HUES6 (cell line): ENCODE measurements at regions not wholly inside any gene's neighbourhood (a gene's known extent, or its start where the extent isn't known, plus 50 kb on each side); places are given as distances from the start of the nearest gene placed in this dataset.

Source experiments
- H3K27ac ChIP-seq: 2 replicates; pipeline ENCODE4 v1.7.0; 2013; ENCODE audit warnings: low read depth, mild to moderate bottlenecking, low read length, inconsistent platforms
- H3K27me3 ChIP-seq: 2 replicates; pipeline ENCODE4 v1.6.1; 2013; ENCODE audit warnings: low read length; ENCODE audit not compliant: control insufficient read depth, insufficient read depth
- H3K36me3 ChIP-seq: 2 replicates; pipeline ENCODE4 v1.6.1; 2013; ENCODE audit warnings: low read length; ENCODE audit not compliant: control insufficient read depth, insufficient read depth
- H3K4me1 ChIP-seq: 2 replicates; pipeline ENCODE4 v1.6.1; 2013; ENCODE audit warnings: low read length; ENCODE audit not compliant: control insufficient read depth, insufficient read depth
- H3K4me3 ChIP-seq: 2 replicates; pipeline ENCODE4 v1.5.1; 2013; ENCODE audit warnings: low read depth, low read length
- H3K9ac ChIP-seq: one replicate; pipeline ENCODE4 v1.6.1; 2013; ENCODE audit warnings: mild to moderate bottlenecking, low read length
- H3K9me3 ChIP-seq: 2 replicates; pipeline ENCODE4 v1.6.1; 2013; ENCODE audit warnings: low read depth, low read length; ENCODE audit not compliant: control insufficient read depth, insufficient read depth

DNA sequence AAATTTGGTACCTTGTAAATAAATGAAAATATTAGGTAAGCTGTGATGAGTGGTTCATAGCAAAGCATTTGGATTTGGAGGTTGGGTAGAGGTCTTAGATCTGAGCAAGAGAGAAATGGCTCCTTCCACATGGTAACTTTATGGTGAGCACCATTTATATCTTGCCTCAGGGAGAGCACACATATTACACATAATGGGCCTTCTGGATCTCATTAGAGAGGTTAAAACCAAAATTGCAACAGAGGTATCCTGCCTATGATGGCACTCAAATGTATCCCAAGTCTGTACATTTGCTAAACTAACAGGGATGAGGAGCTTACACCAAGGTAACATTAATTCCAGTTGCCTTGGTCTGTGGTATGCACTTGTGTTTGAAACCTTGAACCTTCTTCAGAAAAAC, 87.1 kb upstream of the PUDP start:
- peaks cover 20% of the 10 kb centered on the region; the same call in 1 of the 2 replicates for H3K4me1 ChIP-seq
- no peak overlapping the region for H3K27ac ChIP-seq
- H3K9ac ChIP-seq: no peak overlapping the region
- H3K4me3 ChIP-seq: no peak overlapping the region
- H3K9me3 ChIP-seq: no peaks in the 10 kb centered on the region
- H3K27me3 ChIP-seq: peaks cover 13% of the 10 kb centered on the region; the same call in 1 of the 2 replicates
- no peaks in the 10 kb centered on the region for H3K36me3 ChIP-seq

GRCh38 chrX:7233580-7234406, 85.8 kb upstream of the PUDP start:
- Histone ChIP-seq H3K27me3 (peaks cover 13% of the 10 kb centered on the region; the same call in 1 of the 2 replicates), H3K4me3 (no peak overlapping the region), H3K9ac (no peak overlapping the region), H3K4me1 (peaks cover 20% of the 10 kb centered on the region; the same call in 1 of the 2 replicates), H3K27ac (no peak overlapping the region), H3K36me3 (no peaks in the 10 kb centered on the region), H3K9me3 (no peaks in the 10 kb centered on the region)

GRCh38 chrX:7228226-7228625, 80.3 kb upstream of the PUDP start:
- Histone ChIP-seq H3K36me3 (no peaks in the 10 kb centered on the region), H3K9ac (no peak overlapping the region), H3K4me3 (no peak overlapping the region), H3K27ac (no peak overlapping the region), H3K27me3 (no peaks in the 10 kb centered on the region; the same call in 1 of the 2 replicates), H3K4me1 (no peaks in the 10 kb centered on the region), H3K9me3 (no peaks in the 10 kb centered on the region)

GRCh38 chrX:7225338-7225737, 77.4 kb upstream of the PUDP start:
- H3K27me3 ChIP-seq: no peaks in the 10 kb centered on the region; the same call in 1 of the 2 replicates
- H3K9me3 ChIP-seq: no peaks in the 10 kb centered on the region
- no peak overlapping the region for H3K27ac ChIP-seq
- no peak overlapping the region for H3K4me3 ChIP-seq
- H3K4me1 ChIP-seq: no peaks in the 10 kb centered on the region
- no peak overlapping the region for H3K9ac ChIP-seq
- no peaks in the 10 kb centered on the region for H3K36me3 ChIP-seq

GRCh38 chrX:7223271-7223670, 75.3 kb upstream of the PUDP start:
- Histone ChIP-seq H3K27me3 (no peaks in the 10 kb centered on the region; the same call in 1 of the 2 replicates), H3K9ac (no peak overlapping the region), H3K27ac (no peak overlapping the region), H3K4me1 (peaks cover 13% of the 10 kb centered on the region), H3K4me3 (no peak overlapping the region), H3K9me3 (no peaks in the 10 kb centered on the region), H3K36me3 (no peaks in the 10 kb centered on the region)

GRCh38 chrX:7220121-7220520, 72.2 kb upstream of the PUDP start:
- Histone ChIP-seq H3K9me3 (no peaks in the 10 kb centered on the region), H3K9ac (no peak overlapping the region), H3K4me1 (peaks cover 17% of the 10 kb centered on the region), H3K27me3 (no peaks in the 10 kb centered on the region; the same call in 1 of the 2 replicates), H3K4me3 (no peak overlapping the region), H3K36me3 (no peaks in the 10 kb centered on the region), H3K27ac (no peak overlapping the region)

- H3K9ac ChIP-seq: peak overlapping the region; percentile 27
- H3K4me3 ChIP-seq: no peak overlapping the region
- H3K4me1 ChIP-seq: peaks cover 17% of the 10 kb centered on the region
- H3K27ac ChIP-seq: no peak overlapping the region
- H3K36me3 ChIP-seq: no peaks in the 10 kb centered on the region
- H3K27me3 ChIP-seq: no peaks in the 10 kb centered on the region
- no peaks in the 10 kb centered on the region for H3K9me3 ChIP-seq
These were observed 71.3 kb upstream of the PUDP start for GRCh38 chrX:7219153-7219705.

- peaks cover 17% of the 10 kb centered on the region for H3K4me1 ChIP-seq
- no peak overlapping the region for H3K27ac ChIP-seq
- peak overlapping the region; percentile 13 for H3K9ac ChIP-seq
- H3K36me3 ChIP-seq: no peaks in the 10 kb centered on the region
- no peaks in the 10 kb centered on the region for H3K9me3 ChIP-seq
- no peaks in the 10 kb centered on the region for H3K27me3 ChIP-seq
- H3K4me3 ChIP-seq: no peak overlapping the region
These were observed 70.6 kb upstream of the PUDP start for GRCh38 chrX:7218321-7219152.

DNA sequence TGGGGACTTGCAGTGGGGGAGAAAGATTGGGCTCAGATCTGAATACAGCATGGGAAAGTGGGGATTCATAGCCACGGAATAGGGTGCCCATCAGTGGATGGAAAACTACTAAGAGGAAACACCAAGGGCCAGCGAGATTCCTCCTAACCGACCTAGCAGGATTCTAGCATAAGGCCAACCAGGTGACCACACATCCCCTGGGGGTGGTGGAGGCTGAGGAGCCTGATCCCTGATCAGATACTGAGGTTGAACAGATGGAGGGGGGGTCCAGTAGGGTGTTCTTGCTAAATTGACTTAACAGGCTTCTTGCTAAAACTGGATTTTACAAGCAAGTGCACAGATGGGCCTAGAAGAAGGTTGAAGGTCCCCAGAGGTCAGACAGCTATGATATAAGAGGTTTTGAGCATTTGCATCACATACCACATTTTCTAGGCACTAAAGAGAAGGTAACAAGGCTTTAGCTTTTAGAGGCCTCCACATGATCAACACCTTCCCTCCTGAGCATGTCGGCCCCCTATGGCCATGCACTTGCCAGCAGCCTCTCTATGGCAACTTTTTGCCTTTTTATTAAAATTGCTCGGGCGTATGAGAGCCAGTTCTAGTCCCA, 69.1 kb upstream of the PUDP start:
- peaks cover 17% of the 10 kb centered on the region for H3K4me1 ChIP-seq
- H3K9ac ChIP-seq: no peak overlapping the region
- no peaks in the 10 kb centered on the region for H3K27me3 ChIP-seq
- H3K27ac ChIP-seq: no peak overlapping the region
- no peaks in the 10 kb centered on the region for H3K36me3 ChIP-seq
- H3K4me3 ChIP-seq: no peak overlapping the region
- no peaks in the 10 kb centered on the region for H3K9me3 ChIP-seq

DNA sequence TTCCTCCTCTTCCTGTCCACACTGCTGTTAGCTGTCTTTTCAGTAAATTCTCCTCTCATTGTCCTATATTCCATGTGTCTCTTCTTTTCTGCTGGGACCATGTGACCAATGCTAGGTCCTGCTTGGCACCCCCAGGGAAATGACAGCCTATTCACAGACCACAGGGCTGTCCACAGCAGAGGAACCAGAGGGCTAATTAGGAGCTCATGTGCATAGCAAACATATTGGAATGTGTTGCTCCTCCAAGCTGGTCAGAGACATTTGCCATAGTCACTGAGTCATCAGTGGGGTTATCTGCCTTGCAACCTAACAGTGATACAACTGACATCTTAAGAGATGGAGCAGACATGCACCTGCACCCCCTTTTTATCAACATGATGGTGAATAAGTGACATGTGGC, 67.9 kb upstream of the PUDP start:
- H3K9ac ChIP-seq: no peak overlapping the region
- H3K9me3 ChIP-seq: no peaks in the 10 kb centered on the region
- no peak overlapping the region for H3K4me3 ChIP-seq
- H3K4me1 ChIP-seq: peaks cover 17% of the 10 kb centered on the region
- no peaks in the 10 kb centered on the region for H3K27me3 ChIP-seq
- no peak overlapping the region for H3K27ac ChIP-seq
- no peaks in the 10 kb centered on the region for H3K36me3 ChIP-seq
